Dermis microvascular lymphatic vessel endothelial cell (primary cell): ENCODE measurements at regions not wholly inside any gene's neighbourhood (a gene's known extent, or its start where the extent isn't known, plus 50 kb on each side); places are given as distances from the start of the nearest gene placed in this dataset.
"Not testable (repeated sequence)": the region's sequence is repeated elsewhere in the genome, so short reads cannot be mapped to it uniquely, and the experiment has no call there.

Source experiments
- DNase-seq, 2 donors: peaks; one replicate each; pipeline versions ENCODE4 v3.0.0 to v3.0.0-alpha.2; 2010; ENCODE audit warnings: low read depth in 2 of 2

DNA sequence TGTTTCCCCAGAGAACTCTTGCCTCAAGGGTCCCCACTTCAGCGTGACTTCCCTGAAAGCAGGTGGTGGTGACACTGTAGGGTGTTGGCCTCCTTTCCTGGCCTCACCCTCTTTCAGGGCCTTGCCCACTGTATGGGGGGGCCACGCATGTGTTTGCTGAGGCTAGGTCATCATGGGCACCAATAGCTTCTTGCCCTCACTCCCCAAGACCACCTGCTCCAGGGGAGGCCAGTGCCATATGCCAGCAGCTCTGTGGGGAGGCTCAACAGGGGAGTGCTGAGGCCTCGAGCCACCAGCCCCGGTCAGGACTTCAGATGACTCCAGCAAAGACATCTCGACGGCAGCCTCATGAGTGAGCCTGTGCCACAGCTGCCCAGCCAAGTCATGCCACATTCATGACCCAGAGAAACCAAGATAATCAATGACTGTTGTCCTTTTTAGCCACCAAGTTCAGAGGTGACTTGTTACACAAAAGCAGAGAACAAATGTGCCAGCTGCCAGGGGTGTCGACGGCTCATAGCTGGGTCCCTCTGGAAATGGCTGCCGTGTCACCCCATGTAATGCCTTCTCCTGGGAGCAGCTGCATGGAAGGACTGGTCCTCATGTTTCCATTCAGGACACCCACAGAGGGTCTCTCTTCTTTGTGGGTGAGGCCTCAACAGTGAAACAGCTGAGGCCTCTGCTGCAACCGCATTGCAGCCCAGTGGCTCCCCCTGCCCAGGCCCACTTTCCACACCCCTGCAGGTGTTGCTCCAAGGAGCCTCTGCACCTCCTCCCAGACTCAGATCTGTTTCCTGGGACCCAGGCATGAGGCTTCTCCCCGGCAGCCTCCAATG, 162.2 kb downstream of the LAT start:
- not testable (repeated sequence) for DNase-seq

DNA sequence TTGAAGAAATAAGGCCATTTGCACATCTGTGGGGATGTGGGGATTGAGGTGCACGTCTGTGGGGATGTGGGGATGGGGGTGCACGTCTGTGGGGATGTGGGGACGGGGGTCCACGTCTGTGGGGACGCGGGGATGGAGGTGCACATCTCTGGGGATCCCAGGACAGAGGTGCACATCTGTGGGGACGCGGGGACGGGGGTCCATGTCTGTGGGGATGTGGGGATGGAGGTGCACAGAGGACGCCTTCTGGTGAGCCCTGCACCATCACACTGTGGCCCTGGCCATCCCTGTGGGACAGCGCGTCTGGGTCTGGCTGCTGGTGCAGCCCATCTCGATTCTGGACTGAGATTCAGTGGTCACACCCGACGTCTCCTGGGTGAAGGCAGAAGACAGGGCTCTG, 161.4 kb downstream of the LAT start:
- DNase-seq: no peak

DNA sequence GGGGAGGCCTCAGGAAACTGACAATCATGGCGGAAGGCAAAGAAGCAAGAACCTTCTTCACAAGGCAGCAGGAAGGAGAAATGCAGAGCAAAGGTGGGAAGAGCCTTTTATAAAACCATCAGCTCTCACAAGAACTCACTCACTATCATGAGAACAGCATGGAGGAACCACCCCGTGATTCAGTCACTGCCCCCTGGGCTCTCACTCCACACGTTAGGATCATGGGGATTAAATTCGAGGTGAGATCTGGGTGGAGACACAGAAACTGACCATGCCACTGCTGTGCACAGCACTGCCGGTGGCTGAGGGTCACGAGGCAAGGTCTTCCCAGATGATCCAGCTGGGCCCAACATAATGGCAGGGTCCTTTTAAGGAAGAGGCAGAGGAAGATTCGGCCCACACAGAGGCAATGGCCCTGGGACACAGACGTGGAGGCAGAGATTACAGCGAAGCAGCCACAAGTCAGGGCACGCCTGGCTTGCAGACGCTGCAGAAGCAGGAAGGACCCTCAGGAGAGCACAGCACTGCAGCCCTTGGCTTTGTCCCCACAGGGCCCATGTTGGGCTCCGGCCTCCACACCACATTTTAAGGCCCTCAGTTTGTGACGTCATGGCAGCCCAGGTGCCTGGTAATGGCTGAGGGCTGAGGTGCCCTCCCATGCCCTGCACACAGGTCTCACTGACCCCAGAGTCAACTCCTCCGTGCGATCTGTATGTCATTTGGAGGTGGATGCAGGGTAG, 160.8 kb downstream of the LAT start:
- not testable (repeated sequence) for DNase-seq

DNA sequence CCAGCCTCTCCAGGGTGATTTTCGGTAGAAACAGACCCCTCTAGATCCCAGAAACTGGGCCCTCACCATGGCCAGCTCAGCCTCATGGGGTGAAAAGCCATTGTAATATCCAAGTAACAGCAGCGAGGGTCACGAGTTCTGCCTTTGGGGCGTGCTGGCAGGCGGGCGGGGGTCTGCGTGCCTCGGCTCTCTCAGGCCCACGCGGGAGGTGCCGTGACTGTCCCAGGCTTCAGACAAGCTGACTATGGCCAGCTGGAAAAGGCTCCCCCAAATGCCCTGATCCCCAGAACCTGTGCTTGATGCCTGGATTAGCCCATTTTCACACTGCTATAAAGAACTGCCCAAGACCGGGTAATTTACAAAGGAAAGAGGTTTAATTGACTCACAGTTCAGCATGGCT, 160.2 kb downstream of the LAT start:
- not testable (repeated sequence) for DNase-seq

- DNase-seq: not testable (repeated sequence)
These were observed 159.8 kb downstream of the LAT start for GRCh38 chr16:29144669-29145062.

DNA sequence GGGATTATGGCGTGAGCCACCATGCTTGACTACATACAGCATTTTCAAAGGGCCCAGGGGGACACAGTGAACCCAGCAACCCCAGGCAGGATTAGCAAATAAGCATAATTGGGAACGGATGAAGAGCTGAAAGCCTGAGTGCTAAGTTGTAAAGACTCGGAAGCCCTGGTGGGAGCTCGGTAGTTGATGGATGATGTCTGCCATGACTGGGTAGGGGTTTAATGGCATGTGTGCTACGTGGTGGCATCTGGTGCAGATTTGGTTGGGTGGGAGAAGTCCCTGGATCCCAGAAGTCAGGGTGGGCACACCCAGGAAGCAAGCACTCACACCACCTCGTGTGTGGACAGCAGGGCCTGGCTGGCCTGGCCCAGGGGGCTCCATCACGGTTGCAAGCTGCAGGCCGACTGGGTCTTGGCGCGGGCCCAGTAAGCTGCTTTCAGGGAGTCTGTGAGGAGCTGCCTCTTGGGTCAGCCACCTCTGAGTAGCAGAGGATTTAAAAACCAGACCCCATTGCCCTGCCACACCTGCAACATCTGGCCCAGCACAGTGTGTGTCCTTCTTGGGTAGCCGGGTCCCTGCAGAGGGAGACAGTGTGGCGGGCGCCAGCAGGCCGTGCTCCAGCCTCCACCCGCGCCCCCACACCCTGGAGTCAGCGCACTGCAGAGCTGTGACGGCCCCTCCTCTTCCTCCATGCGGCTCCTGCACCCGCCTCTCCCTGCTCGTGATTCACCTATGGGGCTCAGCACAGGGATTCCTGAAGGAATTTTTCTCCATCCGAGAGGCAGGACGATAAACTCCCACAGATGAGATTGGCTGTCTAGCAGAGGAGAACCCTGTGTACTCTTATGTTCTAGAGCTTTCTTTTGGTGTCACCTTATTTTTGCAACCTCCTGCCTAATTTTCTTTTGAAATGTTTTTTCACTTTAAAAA, 159.2 kb downstream of the LAT start:
- DNase-seq: not testable (repeated sequence)

DNA sequence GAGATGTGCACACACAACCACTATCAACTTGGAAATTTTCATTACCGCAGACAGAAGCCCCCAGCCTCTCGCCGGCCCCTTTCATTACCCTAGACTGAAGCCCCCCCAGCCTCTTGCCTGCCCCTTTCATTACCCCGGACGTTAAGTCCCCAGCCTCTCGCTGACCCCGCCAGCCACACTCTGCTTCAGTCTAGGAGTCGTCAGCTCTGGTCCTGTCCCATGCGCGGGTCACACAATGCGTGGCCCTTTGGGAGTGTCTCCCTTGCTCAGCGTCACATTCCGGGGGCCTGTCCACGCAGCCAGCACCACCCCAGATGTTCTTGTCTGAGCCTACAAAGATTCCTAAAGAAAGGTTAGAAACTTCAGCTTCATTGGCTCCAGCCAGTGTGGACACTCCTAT, 157.7 kb downstream of the LAT start:
- DNase-seq: not testable (repeated sequence)

- no peak for DNase-seq
These were observed 156.9 kb downstream of the LAT start for GRCh38 chr16:29141586-29142324.

GRCh38 chr16:29141121-29141520, 156.3 kb downstream of the LAT start:
- not testable (repeated sequence) for DNase-seq

DNA sequence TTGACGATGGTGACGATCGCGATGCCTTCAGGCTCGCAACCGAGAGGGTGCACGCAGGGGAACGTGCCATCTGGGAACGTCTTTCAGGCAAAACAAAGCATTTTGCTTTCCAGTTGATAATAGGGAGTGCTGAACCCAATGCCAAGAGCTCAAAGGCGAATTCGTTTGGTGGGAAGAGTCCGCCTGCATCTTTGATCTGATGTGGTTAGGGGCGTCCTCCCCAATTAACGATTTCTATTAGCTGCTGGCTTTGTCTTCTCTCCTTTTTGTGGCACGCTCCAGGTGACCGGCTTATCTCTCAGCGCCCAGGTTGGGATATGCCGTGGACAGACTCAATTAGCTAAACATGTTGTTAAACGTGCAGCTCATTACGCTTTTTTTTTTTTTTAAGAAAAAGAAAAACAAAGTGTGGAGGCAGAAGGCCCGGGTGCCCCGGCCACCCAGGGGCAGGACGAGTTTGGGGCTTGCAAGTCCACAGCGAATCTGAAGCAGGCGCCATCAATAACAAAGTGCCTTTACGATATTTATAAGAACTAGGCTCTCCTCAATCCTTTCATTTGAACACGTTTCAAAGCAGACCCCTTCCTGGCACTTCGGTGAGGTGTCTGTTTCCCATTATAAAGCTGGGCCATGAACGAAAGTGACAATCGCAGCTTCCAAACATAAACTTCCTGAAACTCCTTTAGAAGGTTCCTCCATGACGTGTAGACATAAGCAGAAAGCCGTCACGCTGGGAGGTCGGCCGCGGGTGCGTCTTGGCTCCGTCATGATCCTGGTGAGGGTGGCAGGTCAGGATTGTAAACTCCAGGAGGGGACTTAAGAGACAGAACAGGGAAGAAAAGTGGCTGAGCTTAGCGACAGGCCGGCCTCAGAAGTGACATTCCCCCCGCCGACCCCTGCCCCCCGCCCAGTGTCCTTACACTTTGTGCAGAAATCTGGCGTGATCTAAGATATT, 155.3 kb downstream of the LAT start:
- DNase-seq: not testable (repeated sequence)

- no peak for DNase-seq
These were observed 154.5 kb downstream of the LAT start for GRCh38 chr16:29139261-29139802.

GRCh38 chr16:29138698-29139097, 153.8 kb downstream of the LAT start:
- DNase-seq: not testable (repeated sequence)

- DNase-seq: not testable (repeated sequence)
These were observed 153.2 kb downstream of the LAT start for GRCh38 chr16:29137894-29138662.

- not testable (repeated sequence) for DNase-seq
These were observed 152.6 kb downstream of the LAT start for GRCh38 chr16:29137461-29137860.

GRCh38 chr16:29136916-29137315, 152.1 kb downstream of the LAT start:
- DNase-seq: not testable (repeated sequence)

- not testable (repeated sequence) for DNase-seq
These were observed 151.3 kb downstream of the LAT start for GRCh38 chr16:29136046-29136696.

GRCh38 chr16:29135098-29135497, 150.2 kb downstream of the LAT start:
- DNase-seq: not testable (repeated sequence)
